VCaP (cell line): ENCODE measurements at regions not wholly inside any gene's neighbourhood (a gene's known extent, or its start where the extent isn't known, plus 50 kb on each side); places are given as distances from the start of the nearest gene placed in this dataset.

Source experiments
- H3K27ac ChIP-seq: fragments of 450-650 bp; 2 replicates; pipeline ENCODE4 v1.5.1; 2017
- TF ChIP-seq, protein P1 (sequence below): fragments of 450-650 bp; conservative IDR thresholded peaks from 2 replicates; pipeline ENCODE4 v1.5.1; 2017; ENCODE audit warnings: mild to moderate bottlenecking, moderate library complexity

DNA sequence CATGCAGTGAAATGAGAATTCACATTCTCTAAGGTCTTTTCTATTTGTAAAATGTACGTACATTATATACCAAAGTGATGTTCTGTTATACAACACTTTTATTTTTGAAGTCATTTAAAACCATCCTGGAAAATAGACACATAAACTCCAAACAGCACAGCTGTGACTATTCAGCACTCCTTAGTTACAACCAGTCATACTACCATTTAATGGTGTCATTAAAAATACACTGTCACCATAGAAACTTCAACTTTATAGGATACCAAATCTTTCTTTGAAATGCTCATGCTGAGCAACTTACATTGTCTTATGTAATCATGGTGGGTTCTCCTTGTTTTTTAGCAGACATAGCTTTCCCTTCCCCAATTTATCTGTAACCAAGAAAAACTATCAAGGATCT lies 85.3 kb downstream of the METTL4 start:
- no peak overlapping the region for H3K27ac ChIP-seq
- TF ChIP-seq, protein P1, sequence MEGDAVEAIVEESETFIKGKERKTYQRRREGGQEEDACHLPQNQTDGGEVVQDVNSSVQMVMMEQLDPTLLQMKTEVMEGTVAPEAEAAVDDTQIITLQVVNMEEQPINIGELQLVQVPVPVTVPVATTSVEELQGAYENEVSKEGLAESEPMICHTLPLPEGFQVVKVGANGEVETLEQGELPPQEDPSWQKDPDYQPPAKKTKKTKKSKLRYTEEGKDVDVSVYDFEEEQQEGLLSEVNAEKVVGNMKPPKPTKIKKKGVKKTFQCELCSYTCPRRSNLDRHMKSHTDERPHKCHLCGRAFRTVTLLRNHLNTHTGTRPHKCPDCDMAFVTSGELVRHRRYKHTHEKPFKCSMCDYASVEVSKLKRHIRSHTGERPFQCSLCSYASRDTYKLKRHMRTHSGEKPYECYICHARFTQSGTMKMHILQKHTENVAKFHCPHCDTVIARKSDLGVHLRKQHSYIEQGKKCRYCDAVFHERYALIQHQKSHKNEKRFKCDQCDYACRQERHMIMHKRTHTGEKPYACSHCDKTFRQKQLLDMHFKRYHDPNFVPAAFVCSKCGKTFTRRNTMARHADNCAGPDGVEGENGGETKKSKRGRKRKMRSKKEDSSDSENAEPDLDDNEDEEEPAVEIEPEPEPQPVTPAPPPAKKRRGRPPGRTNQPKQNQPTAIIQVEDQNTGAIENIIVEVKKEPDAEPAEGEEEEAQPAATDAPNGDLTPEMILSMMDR: no peak

DNA sequence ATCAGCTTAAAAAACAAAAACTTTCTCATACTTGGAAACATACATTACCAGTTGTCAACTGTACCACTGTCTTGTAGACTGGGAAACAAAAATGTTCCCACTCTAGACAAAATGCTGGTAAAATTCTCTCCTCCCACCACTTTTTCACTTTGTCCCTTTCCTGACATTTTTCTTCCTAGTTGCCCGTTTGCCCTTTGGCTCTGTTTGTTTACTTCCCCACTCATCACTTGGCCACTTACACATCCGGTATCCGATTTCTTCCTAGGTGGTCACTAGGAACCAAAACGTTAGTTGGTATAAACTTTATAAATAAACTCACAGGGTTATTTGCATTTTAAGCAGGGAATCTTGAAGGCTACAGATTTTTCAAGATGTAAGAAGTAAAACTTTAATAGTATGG lies 84.9 kb downstream of the METTL4 start:
- H3K27ac ChIP-seq: no peak overlapping the region

More for the DNA sequence above, 84.9 kb downstream of the METTL4 start:
- TF ChIP-seq, protein P1: no peak
